Caco-2 (cell line): ENCODE measurements at regions not wholly inside any gene's neighbourhood (a gene's known extent, or its start where the extent isn't known, plus 50 kb on each side); places are given as distances from the start of the nearest gene placed in this dataset.

Experiments
- BruUV-seq: library from RNA; stranded (reverse); fragments of 400-500 nt; replicated peaks from 2 replicates; lab custom pipeline; 2021; lab: Mats Ljungman, UMichigan
- CTCF ChIA-PET: fragments of 300-600 bp; sonication (Branson Sonifier 250); formaldehyde crosslinking; loops from one replicate; lab custom pipeline; 2022; ENCODE audit warnings: antibody characterized with exemption; lab: Charles Lee
- POLR2A ChIA-PET: fragments of 300-600 bp; sonication (Branson Sonifier 250); formaldehyde crosslinking; loops from one replicate; lab custom pipeline; 2022; ENCODE audit warnings: antibody characterized with exemption; lab: Charles Lee
- DNase-seq, 2 experiments: peaks; one replicate each; pipeline versions ENCODE4 v3.0.0 to v3.0.0-alpha.2; 2020 to 2022
- H3K27me3 ChIP-seq: replicated peaks from 2 replicates; pipeline ENCODE4 v1.6.0; 2011; ENCODE audit warnings: low read length; ENCODE audit not compliant: control insufficient read depth, insufficient read depth
- H3K36me3 ChIP-seq: 2 replicates; pipeline ENCODE4 v1.5.1; 2011; ENCODE audit warnings: low read length; ENCODE audit not compliant: control insufficient read depth, insufficient read depth
- H3K4me1 ChIP-seq: fragments of 250-450 bp; sonication (Bioruptor Pico); 2 replicates; pipeline ENCODE4 v1.5.1; 2020; ENCODE audit warnings: mild to moderate bottlenecking
- H3K4me3 ChIP-seq: 2 replicates; pipeline ENCODE4 v1.5.1; 2011; ENCODE audit warnings: low read depth, mild to moderate bottlenecking, control low read depth, low read length
- H3K9me3 ChIP-seq: fragments of 250-450 bp; sonication (Bioruptor Pico); 2 replicates; pipeline ENCODE4 v1.5.1; 2020; ENCODE audit warnings: mild to moderate bottlenecking, moderate library complexity
- H3K27ac Mint-ChIP-seq: one replicate; pipeline ENCODE4 v1.8.0; 2022; ENCODE audit warnings: mixed read lengths; ENCODE audit not compliant: unreplicated experiment
- H3K27me3 Mint-ChIP-seq: one replicate; pipeline ENCODE4 v1.8.0; 2022; ENCODE audit warnings: mixed read lengths; ENCODE audit not compliant: insufficient read depth, unreplicated experiment
- H3K36me3 Mint-ChIP-seq: one replicate; pipeline ENCODE4 v1.8.0; 2022; ENCODE audit warnings: mild to moderate bottlenecking, mixed read lengths; ENCODE audit not compliant: insufficient read depth, unreplicated experiment
- H3K4me1 Mint-ChIP-seq: one replicate; pipeline ENCODE4 v1.8.0; 2022; ENCODE audit warnings: low read depth, mixed read lengths; ENCODE audit not compliant: unreplicated experiment
- H3K4me3 Mint-ChIP-seq: one replicate; pipeline ENCODE4 v1.8.0; 2022; ENCODE audit warnings: mild to moderate bottlenecking, moderate library complexity, mixed read lengths; ENCODE audit not compliant: unreplicated experiment
- H3K9me3 Mint-ChIP-seq: one replicate; pipeline ENCODE4 v1.8.0; 2022; ENCODE audit warnings: mixed read lengths; ENCODE audit not compliant: unreplicated experiment
- intact Hi-C: fragments of 100-400 bp; cut with micrococcal nuclease; formaldehyde crosslinking; loops from one replicate; pipeline ENCODE4 v1.10.0; 2022; ENCODE audit not compliant: unreplicated experiment
- TF ChIP-seq, protein P1 (sequence below), 2 experiments: fragments of 200-600 bp in 1 of 2; IDR thresholded peaks; 1 replicate in 1 of 2; 2 replicates in 1 of 2; pipeline versions ENCODE4 v1.5.1 to v1.8.0; 2011 to 2022; ENCODE audit warnings: antibody characterized with exemption in 1 of 2, control low read depth in 1 of 2, inconsistent platforms in 1 of 2, low read depth in 1 of 2, low read length in 1 of 2, mild to moderate bottlenecking in 1 of 2, moderate library complexity in 1 of 2; ENCODE audit not compliant: insufficient read depth in 1 of 2, severe bottlenecking in 1 of 2, unreplicated experiment in 1 of 2

DNA sequence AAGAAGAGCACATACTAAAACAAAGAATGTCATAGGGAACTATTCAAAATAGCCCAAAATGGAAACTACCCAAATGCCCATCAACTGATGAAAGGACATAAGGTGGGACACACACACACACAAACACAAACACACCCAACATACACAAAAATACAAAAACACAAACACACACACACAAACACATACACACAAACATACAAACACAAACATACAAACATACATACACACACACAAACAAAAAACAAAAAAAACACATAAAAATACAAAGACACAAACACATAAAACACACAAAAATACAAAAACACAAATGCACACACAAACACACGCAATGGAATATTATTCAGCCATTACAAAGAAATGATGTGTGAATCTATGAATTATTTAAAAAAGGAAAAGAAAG is 203.6 kb downstream of the ERMARD start:
- Mint-ChIP-seq H3K36me3 (no peaks in the 10 kb centered on the region), H3K27me3 (no peaks in the 10 kb centered on the region), H3K9me3 (no peaks in the 10 kb centered on the region), H3K4me1 (no peaks in the 10 kb centered on the region), H3K4me3 (no peak overlapping the region), H3K27ac (no peak overlapping the region)
- POLR2A ChIA-PET = no interaction called here
- TF ChIP-seq, protein P1, sequence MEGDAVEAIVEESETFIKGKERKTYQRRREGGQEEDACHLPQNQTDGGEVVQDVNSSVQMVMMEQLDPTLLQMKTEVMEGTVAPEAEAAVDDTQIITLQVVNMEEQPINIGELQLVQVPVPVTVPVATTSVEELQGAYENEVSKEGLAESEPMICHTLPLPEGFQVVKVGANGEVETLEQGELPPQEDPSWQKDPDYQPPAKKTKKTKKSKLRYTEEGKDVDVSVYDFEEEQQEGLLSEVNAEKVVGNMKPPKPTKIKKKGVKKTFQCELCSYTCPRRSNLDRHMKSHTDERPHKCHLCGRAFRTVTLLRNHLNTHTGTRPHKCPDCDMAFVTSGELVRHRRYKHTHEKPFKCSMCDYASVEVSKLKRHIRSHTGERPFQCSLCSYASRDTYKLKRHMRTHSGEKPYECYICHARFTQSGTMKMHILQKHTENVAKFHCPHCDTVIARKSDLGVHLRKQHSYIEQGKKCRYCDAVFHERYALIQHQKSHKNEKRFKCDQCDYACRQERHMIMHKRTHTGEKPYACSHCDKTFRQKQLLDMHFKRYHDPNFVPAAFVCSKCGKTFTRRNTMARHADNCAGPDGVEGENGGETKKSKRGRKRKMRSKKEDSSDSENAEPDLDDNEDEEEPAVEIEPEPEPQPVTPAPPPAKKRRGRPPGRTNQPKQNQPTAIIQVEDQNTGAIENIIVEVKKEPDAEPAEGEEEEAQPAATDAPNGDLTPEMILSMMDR (IDR thresholded peaks at IDR 0.05; ENCODE audit: insufficient read depth in 1 of 2, low read depth in 1 of 2, low read length in 1 of 2, severe bottlenecking in 1 of 2, unreplicated experiment in 1 of 2) = no peak
- Histone ChIP-seq H3K4me3 (no peak overlapping the region), H3K27me3 (no peaks in the 10 kb centered on the region), H3K9me3 (no peaks in the 10 kb centered on the region), H3K4me1 (no peaks in the 10 kb centered on the region), H3K36me3 (no peaks in the 10 kb centered on the region)
- intact Hi-C loops = no loop called here
- BruUV-seq = no TSS peak
- DNase-seq = no peak
- CTCF ChIA-PET = no interaction called here

DNA sequence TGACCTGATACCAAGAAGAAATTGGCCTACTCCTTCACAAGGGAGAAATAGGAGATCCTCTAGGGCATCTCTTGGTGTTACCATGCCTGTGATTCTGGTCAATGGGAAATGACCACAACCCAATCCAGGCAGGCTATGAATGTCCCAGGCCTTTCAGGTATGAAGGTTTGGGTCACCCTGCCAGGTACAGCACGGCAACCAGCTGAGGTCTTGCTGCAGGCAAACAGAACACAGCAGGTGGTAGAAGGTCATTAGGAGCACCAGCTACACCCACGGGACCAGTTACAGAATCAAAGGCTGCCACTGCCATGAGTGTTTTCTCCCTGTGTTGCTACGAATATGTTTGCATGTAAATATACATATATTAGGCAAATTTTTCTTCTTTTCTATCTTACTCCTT is 202.3 kb downstream of the ERMARD start:
- Histone ChIP-seq H3K4me3 (no peak overlapping the region), H3K36me3 (no peaks in the 10 kb centered on the region), H3K27me3 (no peaks in the 10 kb centered on the region), H3K9me3 (no peaks in the 10 kb centered on the region), H3K4me1 (no peaks in the 10 kb centered on the region)
- TF ChIP-seq, protein P1 (IDR thresholded peaks at IDR 0.05; ENCODE audit: insufficient read depth in 1 of 2, low read depth in 1 of 2, low read length in 1 of 2, severe bottlenecking in 1 of 2, unreplicated experiment in 1 of 2) = no peak
- Mint-ChIP-seq H3K27ac (no peak overlapping the region), H3K36me3 (no peaks in the 10 kb centered on the region), H3K27me3 (no peaks in the 10 kb centered on the region), H3K4me1 (no peaks in the 10 kb centered on the region), H3K9me3 (no peaks in the 10 kb centered on the region), H3K4me3 (no peak overlapping the region)
- CTCF ChIA-PET = no interaction called here
- intact Hi-C loops = no loop called here
- no peak for DNase-seq
- BruUV-seq = no TSS peak
- POLR2A ChIA-PET = no interaction called here

DNA sequence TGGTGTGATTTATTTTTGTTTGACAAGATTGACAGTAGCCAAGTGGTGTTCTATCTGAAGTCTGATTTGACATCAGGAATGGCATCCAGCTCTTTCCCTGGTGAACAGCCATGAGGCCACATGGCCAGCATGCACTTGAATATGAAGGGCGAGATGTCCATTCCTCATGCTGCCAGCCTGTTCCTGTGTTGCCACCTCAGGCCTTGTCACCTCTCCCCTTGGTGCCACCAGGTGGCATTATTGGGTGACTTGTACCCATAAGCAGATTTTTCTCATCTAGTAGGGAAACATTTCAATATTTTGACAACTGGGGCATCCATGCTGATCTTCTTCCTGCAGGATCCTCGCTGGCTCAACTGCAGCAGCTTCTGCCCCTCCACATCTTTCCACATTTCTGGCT is 199.1 kb downstream of the ERMARD start:
- H3K4me1 Mint-ChIP-seq = no peaks in the 10 kb centered on the region
- Histone ChIP-seq H3K4me3 (no peak overlapping the region), H3K27me3 (no peaks in the 10 kb centered on the region), H3K9me3 (peaks cover 12% of the 10 kb centered on the region; the same call in 1 of the 2 replicates), H3K4me1 (no peaks in the 10 kb centered on the region), H3K36me3 (no peaks in the 10 kb centered on the region)
- no peak for DNase-seq
- TF ChIP-seq, protein P1 (IDR thresholded peaks at IDR 0.05; ENCODE audit: insufficient read depth in 1 of 2, low read depth in 1 of 2, low read length in 1 of 2, severe bottlenecking in 1 of 2, unreplicated experiment in 1 of 2) = peak in 1 of 2 experiments; percentile 8
- no peaks in the 10 kb centered on the region for H3K36me3 Mint-ChIP-seq
- intact Hi-C loops = no loop called here
- H3K9me3 Mint-ChIP-seq = peaks cover 2% of the 10 kb centered on the region
- POLR2A ChIA-PET = no interaction called here
- H3K27me3 Mint-ChIP-seq = peaks cover 3% of the 10 kb centered on the region
- CTCF ChIA-PET = no interaction called here
- no peak overlapping the region for H3K27ac Mint-ChIP-seq
- no TSS peak for BruUV-seq
- no peak overlapping the region for H3K4me3 Mint-ChIP-seq
